GM12878 (cell line): ENCODE measurements at regions not wholly inside any gene's neighbourhood (a gene's known extent, or its start where the extent isn't known, plus 50 kb on each side); places are given as distances from the start of the nearest gene placed in this dataset.

Experiments used
- ATAC-seq: fragments of 200-7000 bp; cut with Tn5 transposase; 3 replicates; pipeline ENCODE4 v1.9.1; 2020; ENCODE audit warnings: mild to moderate bottlenecking, moderate library complexity
- BruUV-seq: library from RNA; stranded (reverse); fragments of 400-500 nt; replicated peaks from 2 replicates; lab custom pipeline; 2021; lab: Mats Ljungman, UMichigan
- CTCF ChIA-PET: fragments of 300-600 bp; sonication (Branson Sonifier 250); formaldehyde crosslinking; extraction: SDS; loops from one replicate; lab custom pipeline; 2021; ENCODE audit warnings: inconsistent platforms; lab: Yijun Ruan, JAX
- POLR2A ChIA-PET: fragments of 350-600 bp; formaldehyde crosslinking; extraction: SDS; loops from one replicate; lab custom pipeline; 2021; ENCODE audit warnings: inconsistent platforms; lab: Charles Lee
- RAD21 ChIA-PET: fragments of 300-600 bp; sonication (Branson Sonifier 250); formaldehyde crosslinking; loops from one replicate; lab custom pipeline; 2023; ENCODE audit warnings: antibody characterized with exemption; ENCODE audit not compliant: unreplicated experiment; lab: Charles Lee
- SMC1A ChIA-PET: fragments of 300-600 bp; sonication (Branson Sonifier 250); formaldehyde crosslinking; loops from one replicate; lab custom pipeline; 2023; ENCODE audit not compliant: unreplicated experiment, uncharacterized antibody; lab: Charles Lee
- DNase-seq: peaks from one replicate; pipeline ENCODE4 v3.0.0-alpha.2; 2011; ENCODE audit warnings: low read depth, low spot score
- FAIRE-seq: peaks from 3 replicates; lab custom pipeline; 2011; peaks lifted over from hg19 to GRCh38; lab: Jason Lieb, UNC
- H2AFZ ChIP-seq: 2 replicates; pipeline ENCODE4 v1.6.0; 2011; ENCODE audit warnings: low read depth, low read length, control low read depth; ENCODE audit not compliant: control insufficient read depth
- H3K27ac ChIP-seq: 2 replicates; pipeline ENCODE4 v1.5.1; 2011; ENCODE audit warnings: control low read depth; ENCODE audit not compliant: control insufficient read depth, insufficient read depth
- H3K27me3 ChIP-seq, 2 experiments: replicated peaks in 1 of 2; 2 replicates each; pipeline versions ENCODE4 v1.6.0 to v1.6.1; 2011; ENCODE audit warnings: low read length in 1 of 2; ENCODE audit not compliant: control insufficient read depth in 2 of 2, insufficient read depth in 2 of 2
- H3K36me3 ChIP-seq, 2 experiments: 2 replicates each; pipeline ENCODE4 v1.5.1; 2011; ENCODE audit warnings: low read length in 1 of 2; ENCODE audit not compliant: control insufficient read depth in 2 of 2, insufficient read depth in 2 of 2
- H3K4me1 ChIP-seq: 2 replicates; pipeline ENCODE4 v1.6.1; 2011; ENCODE audit warnings: mild to moderate bottlenecking, low read length, moderate library complexity, mixed read lengths; ENCODE audit not compliant: control insufficient read depth, insufficient read depth
- H3K4me2 ChIP-seq: 2 replicates; pipeline ENCODE4 v1.6.0; 2011; ENCODE audit warnings: control low read depth; ENCODE audit not compliant: control insufficient read depth, insufficient read depth
- H3K4me3 ChIP-seq: fragments of 200-600 bp; sonication (generic); 2 replicates; pipeline ENCODE4 v1.5.1; 2016
- H3K79me2 ChIP-seq: 2 replicates; pipeline ENCODE4 v1.6.0; 2011; ENCODE audit warnings: low read length; ENCODE audit not compliant: control insufficient read depth, insufficient read depth
- H3K9ac ChIP-seq: 2 replicates; pipeline ENCODE4 v1.8.0; 2011; ENCODE audit warnings: low read length, control low read depth, mixed read lengths; ENCODE audit not compliant: control insufficient read depth, insufficient read depth
- H3K9me3 ChIP-seq: replicated peaks from 3 replicates; pipeline ENCODE4 v1.5.1; 2011; ENCODE audit warnings: mild to moderate bottlenecking, low read length; ENCODE audit not compliant: control insufficient read depth, insufficient read depth
- H4K20me1 ChIP-seq: 2 replicates; pipeline ENCODE4 v1.6.0; 2011; ENCODE audit not compliant: control insufficient read depth, insufficient read depth
- BCL11A ChIP-seq: IDR thresholded peaks from 2 replicates; pipeline ENCODE4 v1.6.1; 2011; ENCODE audit warnings: low read depth, low read length
- BMI1 ChIP-seq: fragments of 450-650 bp; IDR thresholded peaks from 2 replicates; pipeline ENCODE4 v1.6.1; 2016; ENCODE audit warnings: mild to moderate bottlenecking, moderate library complexity, borderline replicate concordance
- CHD2 ChIP-seq: IDR thresholded peaks from 2 replicates; pipeline ENCODE4 v1.6.1; 2011; ENCODE audit warnings: low read depth, low read length, improper control_type of control experiment, borderline replicate concordance
- CREB1 ChIP-seq: IDR thresholded peaks from 2 replicates; pipeline ENCODE4 v1.6.1; 2012; ENCODE audit warnings: low read depth, mild to moderate bottlenecking, inconsistent platforms
- DPF2 ChIP-seq: fragments of 450-650 bp; IDR thresholded peaks from 2 replicates; pipeline ENCODE4 v1.6.1; 2017; ENCODE audit warnings: mild to moderate bottlenecking
- EGR1 ChIP-seq, 2 experiments: IDR thresholded peaks; 1 replicate in 1 of 2; 2 replicates in 1 of 2; pipeline ENCODE4 v1.6.1; 2011 to 2012; ENCODE audit warnings: low read depth in 2 of 2, low read length in 2 of 2, borderline replicate concordance in 1 of 2, mild to moderate bottlenecking in 1 of 2, moderate library complexity in 1 of 2
- ETV6 ChIP-seq, 2 experiments: fragments of 450-650 bp in 1 of 2; IDR thresholded peaks in 1 of 2; conservative IDR thresholded peaks in 1 of 2; 2 replicates each; pipeline ENCODE4 v1.6.1; 2014; ENCODE audit warnings: antibody characterized with exemption in 1 of 2, borderline replicate concordance in 1 of 2, low read depth in 1 of 2, mild to moderate bottlenecking in 1 of 2, moderate library complexity in 1 of 2
- HCFC1 ChIP-seq: fragments of 150-350 bp; IDR thresholded peaks from 2 replicates; pipeline ENCODE4 v1.6.1; 2014; ENCODE audit warnings: low read length
- KDM1A ChIP-seq: fragments of 200-600 bp; sonication (generic); IDR thresholded peaks from 2 replicates; pipeline ENCODE4 v1.6.1; 2016; ENCODE audit warnings: borderline replicate concordance
- PAX5 ChIP-seq: IDR thresholded peaks from 2 replicates; pipeline ENCODE4 v1.6.1; 2011; ENCODE audit warnings: low read depth, low read length, borderline replicate concordance
- RAD21 ChIP-seq: IDR thresholded peaks from 2 replicates; pipeline ENCODE4 v1.6.1; 2011; ENCODE audit warnings: mild to moderate bottlenecking, low read depth, low read length, moderate library complexity; ENCODE audit not compliant: insufficient read depth
- RFX5 ChIP-seq: IDR thresholded peaks from 2 replicates; pipeline ENCODE4 v1.6.1; 2011; ENCODE audit warnings: low read depth, low read length, improper control_type of control experiment
- SREBF2 ChIP-seq: IDR thresholded peaks from 2 replicates; pipeline ENCODE4 v1.6.1; 2012; ENCODE audit warnings: mild to moderate bottlenecking, low read length
- SRF ChIP-seq, 2 experiments: IDR thresholded peaks; 2 replicates each; pipeline ENCODE4 v1.6.1; 2011; ENCODE audit warnings: low read depth in 2 of 2, low read length in 2 of 2, mild to moderate bottlenecking in 1 of 2, moderate library complexity in 1 of 2
- STAT1 ChIP-seq: fragments of 450-650 bp; conservative IDR thresholded peaks from 2 replicates; pipeline ENCODE4 v1.6.1; 2014; ENCODE audit warnings: antibody characterized with exemption, mild to moderate bottlenecking
- TAF1 ChIP-seq: IDR thresholded peaks from 2 replicates; pipeline ENCODE4 v1.6.1; 2011; ENCODE audit warnings: mild to moderate bottlenecking, low read depth, low read length, borderline replicate concordance
- WGBS: methylation state at CpG from one replicate; pipeline ENCODE4 v1.1.6; 2016; ENCODE audit warnings: low lambda C conversion rate; ENCODE audit not compliant: insufficient replicate concordance, insufficient coverage; ENCODE audit errors: missing lambda C conversion rate; 5-methylcytosine and 5-hydroxymethylcytosine counted together
- in situ Hi-C: fragments of 300-500 bp; cut with MboI; formaldehyde crosslinking; loops from 9 replicates; pipeline ENCODE4 v1.14.3; 2018; ENCODE audit warnings: mixed read lengths
- intact Hi-C: fragments of 100-400 bp; cut with micrococcal nuclease; formaldehyde crosslinking; loops from one replicate; pipeline ENCODE4 v1.14.2; 2022; ENCODE audit not compliant: unreplicated experiment
- TF ChIP-seq, protein P1 (sequence below): fragments of 450-650 bp; IDR thresholded peaks from 2 replicates; pipeline ENCODE4 v1.6.1; 2016; ENCODE audit warnings: mild to moderate bottlenecking, moderate library complexity, borderline replicate concordance
- TF ChIP-seq, protein P2 (sequence below): fragments of 450-650 bp; IDR thresholded peaks from 2 replicates; pipeline ENCODE4 v1.6.1; 2018; ENCODE audit warnings: mild to moderate bottlenecking, low read depth, moderate library complexity; ENCODE audit not compliant: partially characterized antibody

DNA sequence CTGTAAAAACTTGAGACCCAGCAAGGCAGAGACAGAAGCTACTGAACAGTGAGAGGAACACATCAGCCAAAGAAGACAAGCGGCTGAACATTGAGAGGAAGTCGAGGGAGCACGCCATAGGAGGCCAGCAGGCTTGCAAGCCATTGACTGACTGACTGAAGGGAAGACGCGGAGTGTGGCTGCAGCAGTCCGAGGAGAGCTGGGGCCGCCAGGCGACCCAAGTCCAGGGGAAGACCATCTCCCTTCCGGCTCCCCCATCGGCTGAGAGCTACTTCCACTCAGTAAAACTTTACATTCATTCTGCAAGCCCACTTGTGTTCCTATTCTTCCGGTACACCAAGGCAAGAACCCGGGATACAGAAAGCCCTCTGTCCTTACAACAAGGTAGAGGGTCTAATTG, 167.3 kb upstream of the MBL2 start:
- CTCF ChIA-PET = no interaction called here
- no peak overlapping the region for H3K4me3 ChIP-seq
- no peak for FAIRE-seq
- no TSS peak for BruUV-seq
- H3K4me2 ChIP-seq = no peak overlapping the region
- H4K20me1 ChIP-seq = no peaks in the 10 kb centered on the region
- in situ Hi-C loops = no loop called here
- no peaks in the 10 kb centered on the region for H3K36me3 ChIP-seq
- SMC1A ChIA-PET = no interaction called here
- H3K27ac ChIP-seq = no peak overlapping the region
- DNase-seq = no peak
- H2AFZ ChIP-seq = no peak overlapping the region
- TF ChIP-seq DPF2 = no peak
- no peak for TF ChIP-seq TAF1
- TF ChIP-seq BCL11A = no peak
- no peak for TF ChIP-seq RFX5
- no peak for TF ChIP-seq HCFC1
- TF ChIP-seq STAT1 = no peak
- TF ChIP-seq PAX5 = no peak
- no peak for TF ChIP-seq ETV6 (conservative IDR thresholded peaks at IDR 0.05 in 1 of 2, IDR thresholded peaks at IDR 0.05 in 1 of 2; ENCODE audit: borderline replicate concordance in 1 of 2, low read depth in 1 of 2)
- no peak for TF ChIP-seq SRF (IDR thresholded peaks at IDR 0.05; ENCODE audit: low read depth in 2 of 2, low read length in 2 of 2)
- TF ChIP-seq SREBF2 = no peak
- no peak for TF ChIP-seq CREB1
- TF ChIP-seq KDM1A = no peak
- no peak for TF ChIP-seq CHD2
- no peak for TF ChIP-seq RAD21
- TF ChIP-seq, protein P1, sequence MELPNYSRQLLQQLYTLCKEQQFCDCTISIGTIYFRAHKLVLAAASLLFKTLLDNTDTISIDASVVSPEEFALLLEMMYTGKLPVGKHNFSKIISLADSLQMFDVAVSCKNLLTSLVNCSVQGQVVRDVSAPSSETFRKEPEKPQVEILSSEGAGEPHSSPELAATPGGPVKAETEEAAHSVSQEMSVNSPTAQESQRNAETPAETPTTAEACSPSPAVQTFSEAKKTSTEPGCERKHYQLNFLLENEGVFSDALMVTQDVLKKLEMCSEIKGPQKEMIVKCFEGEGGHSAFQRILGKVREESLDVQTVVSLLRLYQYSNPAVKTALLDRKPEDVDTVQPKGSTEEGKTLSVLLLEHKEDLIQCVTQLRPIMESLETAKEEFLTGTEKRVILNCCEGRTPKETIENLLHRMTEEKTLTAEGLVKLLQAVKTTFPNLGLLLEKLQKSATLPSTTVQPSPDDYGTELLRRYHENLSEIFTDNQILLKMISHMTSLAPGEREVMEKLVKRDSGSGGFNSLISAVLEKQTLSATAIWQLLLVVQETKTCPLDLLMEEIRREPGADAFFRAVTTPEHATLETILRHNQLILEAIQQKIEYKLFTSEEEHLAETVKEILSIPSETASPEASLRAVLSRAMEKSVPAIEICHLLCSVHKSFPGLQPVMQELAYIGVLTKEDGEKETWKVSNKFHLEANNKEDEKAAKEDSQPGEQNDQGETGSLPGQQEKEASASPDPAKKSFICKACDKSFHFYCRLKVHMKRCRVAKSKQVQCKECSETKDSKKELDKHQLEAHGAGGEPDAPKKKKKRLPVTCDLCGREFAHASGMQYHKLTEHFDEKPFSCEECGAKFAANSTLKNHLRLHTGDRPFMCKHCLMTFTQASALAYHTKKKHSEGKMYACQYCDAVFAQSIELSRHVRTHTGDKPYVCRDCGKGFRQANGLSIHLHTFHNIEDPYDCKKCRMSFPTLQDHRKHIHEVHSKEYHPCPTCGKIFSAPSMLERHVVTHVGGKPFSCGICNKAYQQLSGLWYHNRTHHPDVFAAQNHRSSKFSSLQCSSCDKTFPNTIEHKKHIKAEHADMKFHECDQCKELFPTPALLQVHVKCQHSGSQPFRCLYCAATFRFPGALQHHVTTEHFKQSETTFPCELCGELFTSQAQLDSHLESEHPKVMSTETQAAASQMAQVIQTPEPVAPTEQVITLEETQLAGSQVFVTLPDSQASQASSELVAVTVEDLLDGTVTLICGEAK = no peak
- no peak for TF ChIP-seq EGR1 (IDR thresholded peaks at IDR 0.05; ENCODE audit: borderline replicate concordance in 1 of 2, low read depth in 2 of 2, low read length in 2 of 2)
- no peak for TF ChIP-seq BMI1
- TF ChIP-seq, protein P2, sequence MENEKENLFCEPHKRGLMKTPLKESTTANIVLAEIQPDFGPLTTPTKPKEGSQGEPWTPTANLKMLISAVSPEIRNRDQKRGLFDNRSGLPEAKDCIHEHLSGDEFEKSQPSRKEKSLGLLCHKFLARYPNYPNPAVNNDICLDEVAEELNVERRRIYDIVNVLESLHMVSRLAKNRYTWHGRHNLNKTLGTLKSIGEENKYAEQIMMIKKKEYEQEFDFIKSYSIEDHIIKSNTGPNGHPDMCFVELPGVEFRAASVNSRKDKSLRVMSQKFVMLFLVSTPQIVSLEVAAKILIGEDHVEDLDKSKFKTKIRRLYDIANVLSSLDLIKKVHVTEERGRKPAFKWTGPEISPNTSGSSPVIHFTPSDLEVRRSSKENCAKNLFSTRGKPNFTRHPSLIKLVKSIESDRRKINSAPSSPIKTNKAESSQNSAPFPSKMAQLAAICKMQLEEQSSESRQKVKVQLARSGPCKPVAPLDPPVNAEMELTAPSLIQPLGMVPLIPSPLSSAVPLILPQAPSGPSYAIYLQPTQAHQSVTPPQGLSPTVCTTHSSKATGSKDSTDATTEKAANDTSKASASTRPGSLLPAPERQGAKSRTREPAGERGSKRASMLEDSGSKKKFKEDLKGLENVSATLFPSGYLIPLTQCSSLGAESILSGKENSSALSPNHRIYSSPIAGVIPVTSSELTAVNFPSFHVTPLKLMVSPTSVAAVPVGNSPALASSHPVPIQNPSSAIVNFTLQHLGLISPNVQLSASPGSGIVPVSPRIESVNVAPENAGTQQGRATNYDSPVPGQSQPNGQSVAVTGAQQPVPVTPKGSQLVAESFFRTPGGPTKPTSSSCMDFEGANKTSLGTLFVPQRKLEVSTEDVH = no peak
- TF ChIP-seq, all 136 proteins: peak for 0
- H3K27me3 ChIP-seq = no peaks in the 10 kb centered on the region; a peak in 1 of 4 replicates
- no peaks in the 10 kb centered on the region for H3K9me3 ChIP-seq
- no peak for ATAC-seq
- H3K9ac ChIP-seq = no peak overlapping the region
- ChIA-PET RAD21 (no interaction called here), POLR2A (no interaction called here)
- H3K4me1 ChIP-seq = no peaks in the 10 kb centered on the region
- WGBS = 51% methylated on average over 12 of the region's 12 CpGs
- H3K79me2 ChIP-seq = no peaks in the 10 kb centered on the region
- intact Hi-C loops = no loop called here
